GM12865 (cell line): ENCODE measurements at regions not wholly inside any gene's neighbourhood (a gene's known extent, or its start where the extent isn't known, plus 50 kb on each side); places are given as distances from the start of the nearest gene placed in this dataset.

Experiments used
- DNase-seq: peaks from one replicate; pipeline ENCODE4 v3.0.0; 2010; ENCODE audit warnings: low read depth
- H3K4me3 ChIP-seq: 2 replicates; pipeline ENCODE4 v1.5.1; 2011; ENCODE audit warnings: mild to moderate bottlenecking, low read depth, low read length, control low read depth
- TF ChIP-seq, protein P1 (sequence below): IDR thresholded peaks from 2 replicates; pipeline ENCODE4 v1.5.1; 2011; ENCODE audit warnings: low read length, control low read depth, low read depth, inconsistent platforms; ENCODE audit not compliant: insufficient read depth; ENCODE audit errors: missing control alignments

DNA sequence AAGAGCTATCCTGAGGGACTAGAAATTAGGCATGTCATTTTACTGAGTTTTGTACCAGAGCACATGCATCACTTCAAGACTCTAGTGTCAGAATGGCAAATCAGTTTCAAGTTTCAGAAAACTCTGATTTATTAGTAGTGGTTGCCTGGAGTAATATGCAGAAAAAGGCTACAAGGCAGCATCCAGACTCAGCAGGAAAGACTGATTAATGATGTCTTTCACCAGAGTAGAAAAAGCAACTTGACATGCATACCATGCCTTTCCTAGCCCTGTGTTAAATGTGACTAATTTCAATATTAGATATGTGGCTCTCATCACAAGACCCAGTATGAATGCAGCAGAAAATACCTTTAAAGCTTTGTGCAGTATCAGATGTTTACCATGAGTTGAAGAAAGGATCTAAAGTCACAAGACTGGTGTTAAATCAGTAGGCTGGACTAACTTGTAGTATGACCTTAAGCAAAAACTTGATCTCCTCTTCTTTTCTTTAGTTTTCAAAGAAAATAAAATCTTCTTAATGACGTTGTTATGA, 1251.2 kb upstream of the C9orf72 start:
- TF ChIP-seq, protein P1, sequence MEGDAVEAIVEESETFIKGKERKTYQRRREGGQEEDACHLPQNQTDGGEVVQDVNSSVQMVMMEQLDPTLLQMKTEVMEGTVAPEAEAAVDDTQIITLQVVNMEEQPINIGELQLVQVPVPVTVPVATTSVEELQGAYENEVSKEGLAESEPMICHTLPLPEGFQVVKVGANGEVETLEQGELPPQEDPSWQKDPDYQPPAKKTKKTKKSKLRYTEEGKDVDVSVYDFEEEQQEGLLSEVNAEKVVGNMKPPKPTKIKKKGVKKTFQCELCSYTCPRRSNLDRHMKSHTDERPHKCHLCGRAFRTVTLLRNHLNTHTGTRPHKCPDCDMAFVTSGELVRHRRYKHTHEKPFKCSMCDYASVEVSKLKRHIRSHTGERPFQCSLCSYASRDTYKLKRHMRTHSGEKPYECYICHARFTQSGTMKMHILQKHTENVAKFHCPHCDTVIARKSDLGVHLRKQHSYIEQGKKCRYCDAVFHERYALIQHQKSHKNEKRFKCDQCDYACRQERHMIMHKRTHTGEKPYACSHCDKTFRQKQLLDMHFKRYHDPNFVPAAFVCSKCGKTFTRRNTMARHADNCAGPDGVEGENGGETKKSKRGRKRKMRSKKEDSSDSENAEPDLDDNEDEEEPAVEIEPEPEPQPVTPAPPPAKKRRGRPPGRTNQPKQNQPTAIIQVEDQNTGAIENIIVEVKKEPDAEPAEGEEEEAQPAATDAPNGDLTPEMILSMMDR, result no peak
- no peak overlapping the region for H3K4me3 ChIP-seq
- no peak for DNase-seq

DNA sequence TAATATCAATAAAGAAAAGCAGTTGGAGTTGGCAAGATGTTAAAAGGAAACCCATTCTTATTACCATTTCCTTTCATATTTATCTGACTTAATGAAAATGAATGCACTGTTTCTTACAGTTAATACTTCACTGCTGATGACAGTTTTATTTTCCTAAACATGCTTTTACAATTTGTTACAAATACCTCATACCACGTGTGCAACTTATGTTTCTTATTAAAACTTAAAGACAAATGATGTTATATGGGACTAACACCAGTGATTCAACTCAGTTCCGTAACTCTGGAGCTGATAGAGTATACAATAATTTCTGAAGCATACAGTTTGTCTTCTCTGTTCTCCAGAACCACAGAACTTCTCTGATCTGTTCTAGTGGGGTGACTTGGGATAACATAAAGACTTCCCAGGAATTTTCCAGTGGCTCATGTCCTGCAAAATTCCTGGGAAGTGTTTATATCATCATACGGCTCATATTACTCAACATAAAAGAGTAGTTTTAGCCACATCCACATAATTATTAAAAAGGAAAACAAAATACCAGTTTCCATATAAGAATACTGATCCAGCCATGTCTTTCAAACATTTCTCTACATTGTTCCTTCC, 1259.0 kb upstream of the C9orf72 start:
- H3K4me3 ChIP-seq, result no peak overlapping the region
- TF ChIP-seq, protein P1, result no peak
- DNase-seq, result no peak

DNA sequence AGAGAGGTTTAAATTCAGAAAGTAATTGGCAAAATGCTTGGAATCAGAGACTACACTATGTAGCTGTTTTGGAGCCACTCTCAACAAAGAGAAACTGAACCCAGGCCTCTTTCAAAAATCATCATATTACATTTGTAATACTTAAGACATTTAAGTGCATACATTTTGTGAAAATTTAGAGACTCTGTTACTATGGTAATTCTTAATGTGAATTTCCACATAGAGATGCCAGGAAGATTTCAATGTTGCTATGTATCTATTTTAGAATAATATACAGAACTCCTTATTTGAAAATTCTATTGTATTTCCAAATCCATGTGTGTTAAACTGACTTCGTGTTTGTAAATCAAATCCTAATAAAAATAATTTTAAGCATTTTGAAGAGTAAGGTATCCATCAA, 1260.9 kb upstream of the C9orf72 start:
- no peak overlapping the region for H3K4me3 ChIP-seq
- DNase-seq, result no peak
- TF ChIP-seq, protein P1, result no peak

DNA sequence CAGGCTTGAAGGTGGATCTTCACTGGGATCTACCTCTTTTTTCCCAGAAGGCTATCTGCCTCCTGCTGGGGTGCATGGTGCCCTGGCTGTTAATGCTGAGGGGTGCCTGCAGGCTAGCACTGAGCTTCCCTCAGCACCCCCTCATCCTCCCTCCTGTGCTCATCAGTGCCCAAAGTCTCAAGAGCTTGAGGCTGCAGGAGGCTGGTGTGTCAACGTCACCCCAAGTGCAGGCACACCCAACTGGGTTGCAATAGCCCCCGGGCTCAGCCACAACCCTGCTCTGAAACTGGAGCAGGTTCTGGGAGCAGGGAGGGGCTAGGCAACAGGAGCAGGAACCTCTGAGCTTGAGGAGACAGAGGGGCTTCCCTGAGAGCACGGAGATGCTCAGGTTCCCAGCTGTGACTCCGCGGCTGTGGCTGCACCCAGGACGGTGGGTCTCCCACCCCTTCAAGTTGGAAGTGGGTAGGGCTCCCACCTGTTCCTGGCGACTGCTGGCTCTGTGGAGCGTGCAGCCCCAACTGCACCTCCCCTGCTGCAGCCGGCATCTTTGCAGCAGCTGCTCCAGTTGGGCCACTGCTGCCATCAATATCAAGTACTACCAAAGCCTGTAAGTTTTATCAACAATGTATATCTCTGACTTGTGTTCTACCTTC, 1266.6 kb upstream of the C9orf72 start:
- TF ChIP-seq, protein P1, result no peak
- no peak overlapping the region for H3K4me3 ChIP-seq
- no peak for DNase-seq

GRCh38 chr9:28841775-28842174, 1268.5 kb upstream of the C9orf72 start:
- H3K4me3 ChIP-seq, result no peak overlapping the region
- no peak for DNase-seq
- TF ChIP-seq, protein P1, result no peak

GRCh38 chr9:28847331-28847730, 1274.0 kb upstream of the C9orf72 start:
- TF ChIP-seq, protein P1, result no peak
- H3K4me3 ChIP-seq, result no peak overlapping the region
- no peak for DNase-seq
